ENCODE measurements at regions not wholly inside any gene's neighbourhood (a gene's known extent, or its start where the extent isn't known, plus 50 kb on each side); places are given as distances from the start of the nearest gene placed in this dataset.
"Not testable (repeated sequence)": the region's sequence is repeated elsewhere in the genome, so short reads cannot be mapped to it uniquely, and the experiment has no call there.

- DNase-seq = no peak
These were observed 91.9 kb upstream of the SH3PXD2B start for GRCh38 chr5:172546196-172546595.

- no peak for DNase-seq
These were observed 91.0 kb upstream of the SH3PXD2B start for GRCh38 chr5:172545291-172545801.

- DNase-seq = no peak
These were observed 90.2 kb upstream of the SH3PXD2B start for GRCh38 chr5:172544371-172545095.

- DNase-seq = no peak
These were observed 89.4 kb upstream of the SH3PXD2B start for GRCh38 chr5:172543484-172544298.

GRCh38 chr5:172542651-172543131, 88.4 kb upstream of the SH3PXD2B start:
- no peak for DNase-seq

GRCh38 chr5:172541773-172542136, 87.4 kb upstream of the SH3PXD2B start:
- DNase-seq = no peak

- no peak for DNase-seq
These were observed 86.9 kb upstream of the SH3PXD2B start for GRCh38 chr5:172541099-172541772.

- no peak for DNase-seq
These were observed 86.0 kb upstream of the SH3PXD2B start for GRCh38 chr5:172540099-172540870.

GRCh38 chr5:172535108-172535445, 80.8 kb upstream of the SH3PXD2B start:
- no peak for DNase-seq

GRCh38 chr5:172534229-172535107, 80.1 kb upstream of the SH3PXD2B start:
- no peak for DNase-seq

- no peak for DNase-seq
These were observed 79.3 kb upstream of the SH3PXD2B start for GRCh38 chr5:172533399-172534228.

GRCh38 chr5:172533058-172533398, 78.7 kb upstream of the SH3PXD2B start:
- no peak for DNase-seq

GRCh38 chr5:172532439-172532838, 78.1 kb upstream of the SH3PXD2B start:
- not testable (repeated sequence) for DNase-seq

- DNase-seq = no peak
These were observed 77.3 kb upstream of the SH3PXD2B start for GRCh38 chr5:172531704-172532026.

- no peak for DNase-seq
These were observed 76.8 kb upstream of the SH3PXD2B start for GRCh38 chr5:172530878-172531703.

GRCh38 chr5:172530406-172530805, 76.1 kb upstream of the SH3PXD2B start:
- no peak for DNase-seq

GRCh38 chr5:172529896-172530295, 75.6 kb upstream of the SH3PXD2B start:
- DNase-seq = no peak

- DNase-seq = no peak
These were observed 74.1 kb upstream of the SH3PXD2B start for GRCh38 chr5:172528440-172528839.

- no peak for DNase-seq
These were observed 73.2 kb upstream of the SH3PXD2B start for GRCh38 chr5:172527559-172527958.

- DNase-seq = no peak
These were observed 71.7 kb upstream of the SH3PXD2B start for GRCh38 chr5:172525996-172526360.
